Panc1 (cell line): ENCODE measurements at regions not wholly inside any gene's neighbourhood (a gene's known extent, or its start where the extent isn't known, plus 50 kb on each side); places are given as distances from the start of the nearest gene placed in this dataset.

Experiments used
- POLR2AphosphoS5 ChIP-seq: IDR thresholded peaks from 2 replicates; pipeline ENCODE4 v1.6.1; 2012; ENCODE audit warnings: mild to moderate bottlenecking, low read depth, low read length, moderate library complexity
- TF ChIP-seq, protein P1 (sequence below): fragments of 450-650 bp; IDR thresholded peaks from 2 replicates; pipeline ENCODE4 v1.5.1; 2017; ENCODE audit warnings: mild to moderate bottlenecking

DNA sequence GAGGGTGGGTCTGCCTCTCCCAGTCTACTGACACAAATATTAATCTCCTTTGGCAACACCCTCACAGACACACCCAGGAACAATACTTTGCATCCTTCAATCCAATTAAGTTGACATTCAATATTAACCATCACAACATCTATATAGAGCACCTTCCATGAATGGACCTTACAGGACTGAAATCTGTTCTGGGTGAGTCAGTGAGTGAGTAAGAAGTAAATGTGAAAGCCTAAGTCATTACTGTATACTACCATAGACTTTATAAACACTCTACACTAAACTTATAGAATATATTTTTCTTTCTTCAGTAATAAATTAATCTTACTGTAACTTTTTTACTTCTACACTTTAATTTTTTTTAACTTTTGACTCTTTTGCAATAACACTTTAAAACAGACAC is 993.8 kb upstream of the MAP3K7 start:
- TF ChIP-seq, protein P1, sequence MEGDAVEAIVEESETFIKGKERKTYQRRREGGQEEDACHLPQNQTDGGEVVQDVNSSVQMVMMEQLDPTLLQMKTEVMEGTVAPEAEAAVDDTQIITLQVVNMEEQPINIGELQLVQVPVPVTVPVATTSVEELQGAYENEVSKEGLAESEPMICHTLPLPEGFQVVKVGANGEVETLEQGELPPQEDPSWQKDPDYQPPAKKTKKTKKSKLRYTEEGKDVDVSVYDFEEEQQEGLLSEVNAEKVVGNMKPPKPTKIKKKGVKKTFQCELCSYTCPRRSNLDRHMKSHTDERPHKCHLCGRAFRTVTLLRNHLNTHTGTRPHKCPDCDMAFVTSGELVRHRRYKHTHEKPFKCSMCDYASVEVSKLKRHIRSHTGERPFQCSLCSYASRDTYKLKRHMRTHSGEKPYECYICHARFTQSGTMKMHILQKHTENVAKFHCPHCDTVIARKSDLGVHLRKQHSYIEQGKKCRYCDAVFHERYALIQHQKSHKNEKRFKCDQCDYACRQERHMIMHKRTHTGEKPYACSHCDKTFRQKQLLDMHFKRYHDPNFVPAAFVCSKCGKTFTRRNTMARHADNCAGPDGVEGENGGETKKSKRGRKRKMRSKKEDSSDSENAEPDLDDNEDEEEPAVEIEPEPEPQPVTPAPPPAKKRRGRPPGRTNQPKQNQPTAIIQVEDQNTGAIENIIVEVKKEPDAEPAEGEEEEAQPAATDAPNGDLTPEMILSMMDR, result no peak
- TF ChIP-seq POLR2AphosphoS5, result no peak
